ENCODE measurements at regions not wholly inside any gene's neighbourhood (a gene's known extent, or its start where the extent isn't known, plus 50 kb on each side); places are given as distances from the start of the nearest gene placed in this dataset.

DNA sequence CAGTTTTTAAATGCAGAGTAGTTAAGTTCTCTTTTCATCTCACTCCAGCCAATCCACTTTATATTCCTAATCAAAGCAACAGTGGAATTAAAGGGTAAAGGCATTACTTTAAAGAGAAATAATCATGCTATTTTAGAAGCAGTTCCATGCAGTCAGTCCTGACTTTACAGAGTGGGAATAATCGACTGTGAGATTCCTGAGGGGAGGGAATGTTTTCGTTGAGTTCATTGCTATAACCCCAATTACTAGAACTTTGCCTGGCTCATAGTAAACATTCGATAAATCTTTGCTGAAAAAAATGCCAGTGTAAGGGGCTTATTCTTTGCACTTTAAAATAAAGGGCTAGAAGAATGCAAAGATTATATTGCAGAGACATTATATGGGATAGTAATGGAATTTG is 127.2 kb upstream of the ASTN2 start:
- Histone ChIP-seq H3K79me2 (ENCODE audit: control insufficient read depth in 1 of 2, insufficient read depth in 2 of 2, low read length in 2 of 2) (no peaks in the 10 kb centered on the region), H4K5ac (ENCODE audit: insufficient read length, low read depth, low read length) (no peak overlapping the region), H4K20me1 (replicated peaks in 1 of 2; ENCODE audit: control insufficient read depth in 1 of 2, insufficient read depth in 2 of 2, low read length in 2 of 2) (no peaks in the 10 kb centered on the region), H3K23ac (ENCODE audit: insufficient read length) (no peak overlapping the region), H2BK20ac (ENCODE audit: low read length) (no peak overlapping the region), H3K27ac (ENCODE audit: low read depth, low read length) (no peak overlapping the region), H3K4me3 (ENCODE audit: extremely low read depth in 1 of 4, insufficient read depth in 2 of 4, low read depth in 3 of 4, low read length in 4 of 4) (no peak overlapping the region), H2BK5ac (ENCODE audit: low read depth, low read length) (no peak overlapping the region), H3K9ac (replicated peaks in 1 of 4; ENCODE audit: extremely low read depth in 1 of 4, low read depth in 3 of 4, low read length in 3 of 4) (no peak overlapping the region), H3K4me1 (replicated peaks in 1 of 4; ENCODE audit: control insufficient read depth in 3 of 4, insufficient read depth in 4 of 4, low read length in 3 of 4) (peaks cover 0 to 8% (median 3%) of the 10 kb centered on the region in 4 experiments; a peak in 3 of 7 replicates), H2AK5ac (ENCODE audit: low read depth, low read length) (no peak overlapping the region), H3K23me2 (ENCODE audit: low read depth, low read length) (no peaks in the 10 kb centered on the region), H2BK12ac (ENCODE audit: low read depth, low read length) (no peak overlapping the region), H3K9me3 (ENCODE audit: insufficient read depth in 2 of 2, low read depth in 1 of 2, low read length in 1 of 2) (no peaks in the 10 kb centered on the region), H2BK120ac (replicated peaks; ENCODE audit: low read depth, low read length) (no peak overlapping the region), H2AFZ (ENCODE audit: low read length) (no peak overlapping the region), H2BK15ac (ENCODE audit: low read length) (no peak overlapping the region), H4K8ac (ENCODE audit: extremely low read depth, insufficient read depth, low read length) (no peak overlapping the region), H3K14ac (ENCODE audit: insufficient read length) (no peak overlapping the region), H3K4me2 (ENCODE audit: insufficient read depth in 1 of 2, low read depth in 2 of 2, low read length in 2 of 2) (no peak overlapping the region), H3K79me1 (ENCODE audit: low read depth, low read length) (no peaks in the 10 kb centered on the region), H3K27me3 (replicated peaks in 1 of 4; ENCODE audit: control insufficient read depth in 3 of 4, extremely low read depth in 1 of 4, insufficient read depth in 3 of 4, low read length in 3 of 4) (no peaks in the 10 kb centered on the region), H3K18ac (ENCODE audit: extremely low read depth, low read length) (no peak overlapping the region), H3K4ac (replicated peaks; ENCODE audit: insufficient read length, low read depth, low read length) (no peak overlapping the region), H4K91ac (replicated peaks; ENCODE audit: insufficient read length, low read length) (no peak overlapping the region), H3K36me3 (ENCODE audit: control insufficient read depth in 2 of 4, insufficient read depth in 4 of 4, low read length in 3 of 4) (no peaks in the 10 kb centered on the region), H3K56ac (replicated peaks; ENCODE audit: insufficient read length, low read depth, low read length) (no peak overlapping the region)
- WGBS, 2 experiments (ENCODE audit: extremely low coverage in 1 of 2, insufficient coverage in 1 of 2, insufficient read length in 1 of 2, insufficient replicate concordance in 2 of 2, low coverage in 1 of 2, low lambda C conversion rate in 2 of 2, missing lambda C conversion rate in 1 of 2) = 88% methylated on average over 3 of the region's 3 CpGs; no CpG with 5 or more reads in 1 of the 2 experiments
- ChIA-PET POLR2A (ENCODE audit: partially characterized antibody) (no interaction called here), CTCF (ENCODE audit: partially characterized antibody) (no interaction called here)
- no peak for DNase-seq (ENCODE audit: low read depth in 1 of 2, low spot score in 2 of 2)
- FAIRE-seq = no peak
- TF ChIP-seq, protein P1, sequence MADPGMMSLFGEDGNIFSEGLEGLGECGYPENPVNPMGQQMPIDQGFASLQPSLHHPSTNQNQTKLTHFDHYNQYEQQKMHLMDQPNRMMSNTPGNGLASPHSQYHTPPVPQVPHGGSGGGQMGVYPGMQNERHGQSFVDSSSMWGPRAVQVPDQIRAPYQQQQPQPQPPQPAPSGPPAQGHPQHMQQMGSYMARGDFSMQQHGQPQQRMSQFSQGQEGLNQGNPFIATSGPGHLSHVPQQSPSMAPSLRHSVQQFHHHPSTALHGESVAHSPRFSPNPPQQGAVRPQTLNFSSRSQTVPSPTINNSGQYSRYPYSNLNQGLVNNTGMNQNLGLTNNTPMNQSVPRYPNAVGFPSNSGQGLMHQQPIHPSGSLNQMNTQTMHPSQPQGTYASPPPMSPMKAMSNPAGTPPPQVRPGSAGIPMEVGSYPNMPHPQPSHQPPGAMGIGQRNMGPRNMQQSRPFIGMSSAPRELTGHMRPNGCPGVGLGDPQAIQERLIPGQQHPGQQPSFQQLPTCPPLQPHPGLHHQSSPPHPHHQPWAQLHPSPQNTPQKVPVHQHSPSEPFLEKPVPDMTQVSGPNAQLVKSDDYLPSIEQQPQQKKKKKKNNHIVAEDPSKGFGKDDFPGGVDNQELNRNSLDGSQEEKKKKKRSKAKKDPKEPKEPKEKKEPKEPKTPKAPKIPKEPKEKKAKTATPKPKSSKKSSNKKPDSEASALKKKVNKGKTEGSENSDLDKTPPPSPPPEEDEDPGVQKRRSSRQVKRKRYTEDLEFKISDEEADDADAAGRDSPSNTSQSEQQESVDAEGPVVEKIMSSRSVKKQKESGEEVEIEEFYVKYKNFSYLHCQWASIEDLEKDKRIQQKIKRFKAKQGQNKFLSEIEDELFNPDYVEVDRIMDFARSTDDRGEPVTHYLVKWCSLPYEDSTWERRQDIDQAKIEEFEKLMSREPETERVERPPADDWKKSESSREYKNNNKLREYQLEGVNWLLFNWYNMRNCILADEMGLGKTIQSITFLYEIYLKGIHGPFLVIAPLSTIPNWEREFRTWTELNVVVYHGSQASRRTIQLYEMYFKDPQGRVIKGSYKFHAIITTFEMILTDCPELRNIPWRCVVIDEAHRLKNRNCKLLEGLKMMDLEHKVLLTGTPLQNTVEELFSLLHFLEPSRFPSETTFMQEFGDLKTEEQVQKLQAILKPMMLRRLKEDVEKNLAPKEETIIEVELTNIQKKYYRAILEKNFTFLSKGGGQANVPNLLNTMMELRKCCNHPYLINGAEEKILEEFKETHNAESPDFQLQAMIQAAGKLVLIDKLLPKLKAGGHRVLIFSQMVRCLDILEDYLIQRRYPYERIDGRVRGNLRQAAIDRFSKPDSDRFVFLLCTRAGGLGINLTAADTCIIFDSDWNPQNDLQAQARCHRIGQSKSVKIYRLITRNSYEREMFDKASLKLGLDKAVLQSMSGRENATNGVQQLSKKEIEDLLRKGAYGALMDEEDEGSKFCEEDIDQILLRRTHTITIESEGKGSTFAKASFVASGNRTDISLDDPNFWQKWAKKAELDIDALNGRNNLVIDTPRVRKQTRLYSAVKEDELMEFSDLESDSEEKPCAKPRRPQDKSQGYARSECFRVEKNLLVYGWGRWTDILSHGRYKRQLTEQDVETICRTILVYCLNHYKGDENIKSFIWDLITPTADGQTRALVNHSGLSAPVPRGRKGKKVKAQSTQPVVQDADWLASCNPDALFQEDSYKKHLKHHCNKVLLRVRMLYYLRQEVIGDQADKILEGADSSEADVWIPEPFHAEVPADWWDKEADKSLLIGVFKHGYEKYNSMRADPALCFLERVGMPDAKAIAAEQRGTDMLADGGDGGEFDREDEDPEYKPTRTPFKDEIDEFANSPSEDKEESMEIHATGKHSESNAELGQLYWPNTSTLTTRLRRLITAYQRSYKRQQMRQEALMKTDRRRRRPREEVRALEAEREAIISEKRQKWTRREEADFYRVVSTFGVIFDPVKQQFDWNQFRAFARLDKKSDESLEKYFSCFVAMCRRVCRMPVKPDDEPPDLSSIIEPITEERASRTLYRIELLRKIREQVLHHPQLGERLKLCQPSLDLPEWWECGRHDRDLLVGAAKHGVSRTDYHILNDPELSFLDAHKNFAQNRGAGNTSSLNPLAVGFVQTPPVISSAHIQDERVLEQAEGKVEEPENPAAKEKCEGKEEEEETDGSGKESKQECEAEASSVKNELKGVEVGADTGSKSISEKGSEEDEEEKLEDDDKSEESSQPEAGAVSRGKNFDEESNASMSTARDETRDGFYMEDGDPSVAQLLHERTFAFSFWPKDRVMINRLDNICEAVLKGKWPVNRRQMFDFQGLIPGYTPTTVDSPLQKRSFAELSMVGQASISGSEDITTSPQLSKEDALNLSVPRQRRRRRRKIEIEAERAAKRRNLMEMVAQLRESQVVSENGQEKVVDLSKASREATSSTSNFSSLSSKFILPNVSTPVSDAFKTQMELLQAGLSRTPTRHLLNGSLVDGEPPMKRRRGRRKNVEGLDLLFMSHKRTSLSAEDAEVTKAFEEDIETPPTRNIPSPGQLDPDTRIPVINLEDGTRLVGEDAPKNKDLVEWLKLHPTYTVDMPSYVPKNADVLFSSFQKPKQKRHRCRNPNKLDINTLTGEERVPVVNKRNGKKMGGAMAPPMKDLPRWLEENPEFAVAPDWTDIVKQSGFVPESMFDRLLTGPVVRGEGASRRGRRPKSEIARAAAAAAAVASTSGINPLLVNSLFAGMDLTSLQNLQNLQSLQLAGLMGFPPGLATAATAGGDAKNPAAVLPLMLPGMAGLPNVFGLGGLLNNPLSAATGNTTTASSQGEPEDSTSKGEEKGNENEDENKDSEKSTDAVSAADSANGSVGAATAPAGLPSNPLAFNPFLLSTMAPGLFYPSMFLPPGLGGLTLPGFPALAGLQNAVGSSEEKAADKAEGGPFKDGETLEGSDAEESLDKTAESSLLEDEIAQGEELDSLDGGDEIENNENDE (IDR thresholded peaks at IDR 0.05; ENCODE audit: insufficient replicate concordance, low read length) = no peak
